Sigmoid colon (tissue), 6 donors: ENCODE measurements at regions not wholly inside any gene's neighbourhood (a gene's known extent, or its start where the extent isn't known, plus 50 kb on each side); places are given as distances from the start of the nearest gene placed in this dataset.

Experiments used
- DNase-seq: peaks from one replicate; pipeline ENCODE4 v3.0.0-alpha.2; 2019
- H3K27ac ChIP-seq, 4 donors: fragments of 200-600 bp; sonication (generic); one replicate each; pipeline ENCODE4 v1.5.1; 2016 to 2019; ENCODE audit warnings: mild to moderate bottlenecking in 1 of 4
- H3K27me3 ChIP-seq, 3 donors: fragments of 200-600 bp; sonication (generic); one replicate each; pipeline ENCODE4 v1.5.1; 2019; ENCODE audit warnings: mild to moderate bottlenecking in 1 of 3
- H3K36me3 ChIP-seq, 4 donors: fragments of 200-600 bp; sonication (generic); one replicate each; pipeline ENCODE4 v1.5.1; 2016 to 2019
- H3K4me1 ChIP-seq, 4 donors: fragments of 200-600 bp; sonication (generic); one replicate each; pipeline ENCODE4 v1.5.1; 2017 to 2019
- H3K4me3 ChIP-seq, 4 donors: fragments of 200-600 bp; sonication (generic); one replicate each; pipeline ENCODE4 v1.5.1; 2017 to 2019; ENCODE audit warnings: mild to moderate bottlenecking in 2 of 4, moderate library complexity in 1 of 4
- H3K9me3 ChIP-seq, 4 donors: fragments of 200-600 bp in 3 of 4; sonication (generic) in 3 of 4; one replicate each; pipeline versions ENCODE4 v1.5.1 to v1.6.1; 2013 to 2019
- CTCF ChIP-seq, 4 experiments: fragments of 450-650 bp in 3 of 4; fragments of 200-600 bp in 1 of 4; IDR thresholded peaks; one replicate each; pipeline ENCODE4 v1.5.1; 2016 to 2019; ENCODE audit warnings: antibody characterized with exemption in 4 of 4, mild to moderate bottlenecking in 3 of 4, moderate library complexity in 2 of 4
- EP300 ChIP-seq, 4 donors: sonication (generic); formaldehyde crosslinking; IDR thresholded peaks; one replicate each; pipeline ENCODE4 v1.6.1; 2017; ENCODE audit warnings: antibody characterized with exemption in 4 of 4
- POLR2A ChIP-seq, 2 donors: fragments of 450-650 bp; IDR thresholded peaks; one replicate each; pipeline ENCODE4 v1.6.1; 2016; ENCODE audit warnings: antibody characterized with exemption in 2 of 2, mild to moderate bottlenecking in 2 of 2, moderate library complexity in 2 of 2
- POLR2AphosphoS5 ChIP-seq, 4 donors: sonication (generic); formaldehyde crosslinking; IDR thresholded peaks; one replicate each; pipeline ENCODE4 v1.6.1; 2017; ENCODE audit warnings: antibody characterized with exemption in 4 of 4
- WGBS, 2 donors: extraction: QIAGEN DNeasy Blood & Tissue Kit; methylation state at CpG; one replicate each; pipeline ENCODE4 v1.1.7; 2013; 5-methylcytosine and 5-hydroxymethylcytosine counted together
- intact Hi-C: fragments of 100-400 bp; cut with DNase I; formaldehyde crosslinking; loops from one replicate; pipeline ENCODE4 v1.15.1; 2023
- donor health status: healthy with polysubstance abuse.
- donor health status: healthy.

GRCh38 chr11:127507851-127508250 is 507.3 kb upstream of the KIRREL3 start:
- no peaks in the 10 kb centered on the region for H3K9me3 ChIP-seq
- no peaks in the 10 kb centered on the region for H3K27me3 ChIP-seq
- DNase-seq: no peak
- no peak for TF ChIP-seq POLR2A (IDR thresholded peaks at IDR 0.05)
- no peak for TF ChIP-seq POLR2AphosphoS5 (IDR thresholded peaks at IDR 0.05)
- TF ChIP-seq EP300 (IDR thresholded peaks at IDR 0.05): no peak
- no peak for TF ChIP-seq CTCF (IDR thresholded peaks at IDR 0.05)
- intact Hi-C loops: no loop called here
- no peaks in the 10 kb centered on the region for H3K4me1 ChIP-seq
- 84 to 86% methylated on average over 1 of the region's 1 CpG for WGBS, 2 donors
- H3K27ac ChIP-seq: no peak overlapping the region
- H3K36me3 ChIP-seq: no peaks in the 10 kb centered on the region
- H3K4me3 ChIP-seq: no peak overlapping the region

- no peaks in the 10 kb centered on the region for H3K4me1 ChIP-seq
- intact Hi-C loops: no loop called here
- H3K36me3 ChIP-seq: no peaks in the 10 kb centered on the region
- no peak overlapping the region for H3K4me3 ChIP-seq
- H3K9me3 ChIP-seq: no peaks in the 10 kb centered on the region
- no peak for DNase-seq
- TF ChIP-seq CTCF (IDR thresholded peaks at IDR 0.05) (no peak), EP300 (IDR thresholded peaks at IDR 0.05) (no peak), POLR2A (IDR thresholded peaks at IDR 0.05) (no peak), POLR2AphosphoS5 (IDR thresholded peaks at IDR 0.05) (no peak)
- H3K27ac ChIP-seq: no peak overlapping the region
- no peaks in the 10 kb centered on the region for H3K27me3 ChIP-seq
Measured at GRCh38 chr11:127506647-127507046, 506.1 kb upstream of the KIRREL3 start.

- intact Hi-C loops: no loop called here
- TF ChIP-seq EP300 (IDR thresholded peaks at IDR 0.05) (no peak), POLR2AphosphoS5 (IDR thresholded peaks at IDR 0.05) (no peak), POLR2A (IDR thresholded peaks at IDR 0.05) (no peak), CTCF (IDR thresholded peaks at IDR 0.05) (no peak)
- no peak for DNase-seq
- Histone ChIP-seq H3K4me3 (no peak overlapping the region), H3K36me3 (no peaks in the 10 kb centered on the region), H3K27ac (no peak overlapping the region), H3K9me3 (no peaks in the 10 kb centered on the region), H3K4me1 (no peaks in the 10 kb centered on the region), H3K27me3 (no peaks in the 10 kb centered on the region)
- 21 to 58% methylated on average over 2 of the region's 2 CpGs for WGBS, 2 donors
Measured at GRCh38 chr11:127506126-127506525, 505.6 kb upstream of the KIRREL3 start.

GRCh38 chr11:127496165-127496564 is 495.6 kb upstream of the KIRREL3 start:
- Histone ChIP-seq H3K27me3 (no peaks in the 10 kb centered on the region), H3K4me3 (no peak overlapping the region), H3K9me3 (peaks cover 0 to 3% (median 1%) of the 10 kb centered on the region in 4 donors), H3K4me1 (no peaks in the 10 kb centered on the region), H3K36me3 (no peaks in the 10 kb centered on the region), H3K27ac (no peak overlapping the region)
- DNase-seq: no peak
- TF ChIP-seq CTCF (IDR thresholded peaks at IDR 0.05): no peak
- no peak for TF ChIP-seq POLR2AphosphoS5 (IDR thresholded peaks at IDR 0.05)
- no peak for TF ChIP-seq POLR2A (IDR thresholded peaks at IDR 0.05)
- TF ChIP-seq EP300 (IDR thresholded peaks at IDR 0.05): no peak
- 89 to 90% methylated on average over 7 of the region's 7 CpGs for WGBS, 2 donors
- intact Hi-C loops: no loop called here

GRCh38 chr11:127493330-127494022 is 492.9 kb upstream of the KIRREL3 start:
- Histone ChIP-seq H3K9me3 (peaks cover 0 to 6% (median 1%) of the 10 kb centered on the region in 4 donors), H3K36me3 (no peaks in the 10 kb centered on the region), H3K27me3 (no peaks in the 10 kb centered on the region), H3K27ac (no peak overlapping the region), H3K4me3 (no peak overlapping the region), H3K4me1 (no peaks in the 10 kb centered on the region)
- 67 to 71% methylated on average over 9 of the region's 9 CpGs for WGBS, 2 donors
- no peak for TF ChIP-seq POLR2AphosphoS5 (IDR thresholded peaks at IDR 0.05)
- TF ChIP-seq POLR2A (IDR thresholded peaks at IDR 0.05): no peak
- TF ChIP-seq CTCF (IDR thresholded peaks at IDR 0.05): no peak
- TF ChIP-seq EP300 (IDR thresholded peaks at IDR 0.05): no peak
- intact Hi-C loops: no loop called here
- no peak for DNase-seq
